HFF-Myc (cell line): ENCODE measurements at regions not wholly inside any gene's neighbourhood (a gene's known extent, or its start where the extent isn't known, plus 50 kb on each side); places are given as distances from the start of the nearest gene placed in this dataset.

Experiments
- DNase-seq: peaks from one replicate; pipeline ENCODE4 v3.0.0-alpha.2; 2011; ENCODE audit warnings: low read depth; ENCODE audit errors: extremely low read depth
- H3K4me3 ChIP-seq: replicated peaks from 2 replicates; pipeline ENCODE4 v1.5.1; 2011; ENCODE audit warnings: low read depth, mild to moderate bottlenecking, control low read depth, low read length
- CTCF ChIP-seq: IDR thresholded peaks from 2 replicates; pipeline ENCODE4 v1.5.1; 2012; ENCODE audit warnings: mild to moderate bottlenecking, low read depth, low read length, control low read depth; ENCODE audit errors: missing control alignments

- no peak for DNase-seq
- no peak for TF ChIP-seq CTCF
- H3K4me3 ChIP-seq, result no peak overlapping the region
Observed at GRCh38 chr6:145329257-145329656, 406.1 kb downstream of the EPM2A start.

- no peak for DNase-seq
- TF ChIP-seq CTCF, result no peak
- no peak overlapping the region for H3K4me3 ChIP-seq
Observed at GRCh38 chr6:145331066-145331465, 404.3 kb downstream of the EPM2A start.

- TF ChIP-seq CTCF, result no peak
- no peak overlapping the region for H3K4me3 ChIP-seq
- no peak for DNase-seq
Observed at GRCh38 chr6:145332011-145332410, 403.3 kb downstream of the EPM2A start.

- H3K4me3 ChIP-seq, result no peak overlapping the region
- DNase-seq, result no peak
- no peak for TF ChIP-seq CTCF
Observed at GRCh38 chr6:145336119-145336518, 399.2 kb downstream of the EPM2A start.

GRCh38 chr6:145339089-145339488 lies 396.2 kb downstream of the EPM2A start:
- no peak overlapping the region for H3K4me3 ChIP-seq
- TF ChIP-seq CTCF, result no peak
- DNase-seq, result no peak

- no peak for TF ChIP-seq CTCF
- no peak overlapping the region for H3K4me3 ChIP-seq
- DNase-seq, result no peak
Observed at GRCh38 chr6:145340256-145340655, 395.1 kb downstream of the EPM2A start.

GRCh38 chr6:145345094-145345493 lies 390.2 kb downstream of the EPM2A start:
- DNase-seq, result no peak
- TF ChIP-seq CTCF, result no peak

More at GRCh38 chr6:145345094-145345493, 390.2 kb downstream of the EPM2A start:
- no peak overlapping the region for H3K4me3 ChIP-seq
